Smooth muscle cell (in vitro differentiated cells): ENCODE measurements at regions not wholly inside any gene's neighbourhood (a gene's known extent, or its start where the extent isn't known, plus 50 kb on each side); places are given as distances from the start of the nearest gene placed in this dataset.
"Not testable (repeated sequence)": the region's sequence is repeated elsewhere in the genome, so short reads cannot be mapped to it uniquely, and the experiment has no call there.

ENCODE experiments used
- DNase-seq: peaks from one replicate; lab custom pipeline; 2025; ENCODE audit not compliant: unreplicated experiment; lab: John Stamatoyannopoulos, UW
- H2AFZ ChIP-seq: fragments of 200-600 bp; sonication (generic); 2 replicates; pipeline ENCODE4 v1.6.0; 2016; ENCODE audit warnings: antibody characterized with exemption, low read depth, mild to moderate bottlenecking
- H3F3A ChIP-seq: fragments of 200-600 bp; sonication (generic); 2 replicates; pipeline ENCODE4 v1.6.0; 2017; ENCODE audit warnings: antibody characterized with exemption, low read depth
- H3K27ac ChIP-seq: fragments of 200-600 bp; sonication (generic); 2 replicates; pipeline ENCODE4 v1.5.1; 2016; ENCODE audit warnings: low read depth, mild to moderate bottlenecking
- H3K27me3 ChIP-seq: fragments of 200-600 bp; sonication (generic); 2 replicates; pipeline ENCODE4 v1.6.1; 2016; ENCODE audit warnings: low read depth, mild to moderate bottlenecking
- H3K36me3 ChIP-seq: fragments of 200-600 bp; sonication (generic); 2 replicates; pipeline ENCODE4 v1.5.1; 2016; ENCODE audit warnings: low read depth
- H3K4me1 ChIP-seq: fragments of 200-600 bp; sonication (generic); 2 replicates; pipeline ENCODE4 v1.5.1; 2016; ENCODE audit warnings: low read depth
- H3K4me2 ChIP-seq: fragments of 200-600 bp; sonication (generic); 2 replicates; pipeline ENCODE4 v1.6.0; 2016; ENCODE audit warnings: mild to moderate bottlenecking
- H3K4me3 ChIP-seq: fragments of 200-600 bp; sonication (generic); 2 replicates; pipeline ENCODE4 v1.5.1; 2016; ENCODE audit warnings: mild to moderate bottlenecking
- H3K79me2 ChIP-seq: fragments of 200-600 bp; sonication (generic); 2 replicates; pipeline ENCODE4 v1.6.0; 2016; ENCODE audit warnings: low read depth, mild to moderate bottlenecking
- H3K9ac ChIP-seq: fragments of 200-600 bp; sonication (generic); 2 replicates; pipeline ENCODE4 v1.6.0; 2016; ENCODE audit warnings: low read depth
- H3K9me3 ChIP-seq: fragments of 200-600 bp; sonication (generic); replicated peaks from 2 replicates; pipeline ENCODE4 v1.5.1; 2016; ENCODE audit warnings: low read depth
- H4K20me1 ChIP-seq: fragments of 200-600 bp; sonication (generic); 2 replicates; pipeline ENCODE4 v1.6.0; 2016; ENCODE audit warnings: low read depth
- CTCF ChIP-seq: fragments of 200-600 bp; sonication (generic); IDR thresholded peaks from 2 replicates; pipeline ENCODE4 v1.5.1; 2017; ENCODE audit warnings: borderline replicate concordance, mild to moderate bottlenecking, antibody characterized with exemption; ENCODE audit not compliant: insufficient read depth, poor library complexity, severe bottlenecking
- WGBS: methylation state at CpG from one replicate; pipeline ENCODE4 v1.1.7; 2016; ENCODE audit warnings: low lambda C conversion rate; 5-methylcytosine and 5-hydroxymethylcytosine counted together

- no peak for DNase-seq
- 79% methylated on average over 12 of the region's 12 CpGs for WGBS
Measured at GRCh38 chr5:179462040-179462439, 88.3 kb upstream of the RUFY1 start.

GRCh38 chr5:179461576-179461975 lies 88.8 kb upstream of the RUFY1 start:
- Histone ChIP-seq H3K4me1 (no peaks in the 10 kb centered on the region), H3K27ac (no peak overlapping the region), H3K27me3 (no peaks in the 10 kb centered on the region), H3K4me3 (no peak overlapping the region), H3F3A (no peaks in the 10 kb centered on the region), H3K9ac (no peak overlapping the region), H3K36me3 (no peaks in the 10 kb centered on the region), H3K79me2 (no peaks in the 10 kb centered on the region), H3K9me3 (no peaks in the 10 kb centered on the region), H3K4me2 (no peak overlapping the region), H4K20me1 (no peaks in the 10 kb centered on the region), H2AFZ (no peak overlapping the region)
- 92% methylated on average over 3 of the region's 3 CpGs for WGBS
- TF ChIP-seq CTCF: no peak
- DNase-seq: no peak

More at GRCh38 chr5:179462040-179462439, 88.3 kb upstream of the RUFY1 start:
- no peaks in the 10 kb centered on the region for H4K20me1 ChIP-seq
- no peaks in the 10 kb centered on the region for H3K9me3 ChIP-seq
- no peaks in the 10 kb centered on the region for H3K27me3 ChIP-seq
- TF ChIP-seq CTCF: no peak
- no peaks in the 10 kb centered on the region for H3K79me2 ChIP-seq
- H3F3A ChIP-seq: no peaks in the 10 kb centered on the region
- no peak overlapping the region for H3K27ac ChIP-seq
- H3K4me1 ChIP-seq: no peaks in the 10 kb centered on the region
- no peak overlapping the region for H3K4me3 ChIP-seq
- H3K36me3 ChIP-seq: no peaks in the 10 kb centered on the region
- H2AFZ ChIP-seq: no peak overlapping the region
- H3K9ac ChIP-seq: no peak overlapping the region
- H3K4me2 ChIP-seq: no peak overlapping the region

GRCh38 chr5:179459771-179460170 lies 90.6 kb upstream of the RUFY1 start:
- Histone ChIP-seq H3F3A (no peaks in the 10 kb centered on the region), H3K4me3 (no peak overlapping the region), H3K27me3 (no peaks in the 10 kb centered on the region), H3K9ac (no peak overlapping the region), H2AFZ (no peak overlapping the region), H4K20me1 (no peaks in the 10 kb centered on the region), H3K27ac (no peak overlapping the region), H3K79me2 (no peaks in the 10 kb centered on the region), H3K36me3 (no peaks in the 10 kb centered on the region), H3K4me1 (no peaks in the 10 kb centered on the region), H3K9me3 (no peaks in the 10 kb centered on the region), H3K4me2 (no peak overlapping the region)
- no peak for TF ChIP-seq CTCF
- DNase-seq: no peak
- 89% methylated on average over 10 of the region's 10 CpGs for WGBS

- Histone ChIP-seq H3K4me1 (no peaks in the 10 kb centered on the region), H3K9me3 (no peaks in the 10 kb centered on the region), H2AFZ (no peak overlapping the region), H3F3A (no peaks in the 10 kb centered on the region), H3K27me3 (no peaks in the 10 kb centered on the region), H3K27ac (no peak overlapping the region), H3K4me3 (no peak overlapping the region), H3K9ac (no peak overlapping the region), H3K79me2 (no peaks in the 10 kb centered on the region), H3K36me3 (no peaks in the 10 kb centered on the region), H4K20me1 (no peaks in the 10 kb centered on the region), H3K4me2 (no peak overlapping the region)
- WGBS: 96% methylated on average over 8 of the region's 8 CpGs
- DNase-seq: no peak
- no peak for TF ChIP-seq CTCF
Measured at GRCh38 chr5:179457612-179458011, 92.7 kb upstream of the RUFY1 start.

- not testable (repeated sequence) for DNase-seq, H3K4me2 ChIP-seq, H2AFZ ChIP-seq, H3K9ac ChIP-seq, H3F3A ChIP-seq, H3K9me3 ChIP-seq, H3K27me3 ChIP-seq, H3K4me3 ChIP-seq, H4K20me1 ChIP-seq, H3K27ac ChIP-seq, H3K4me1 ChIP-seq, H3K36me3 ChIP-seq, H3K79me2 ChIP-seq
- 95% methylated on average over 15 of the region's 15 CpGs for WGBS
Measured at GRCh38 chr5:179456075-179456474, 94.3 kb upstream of the RUFY1 start.
